Muscle layer of colon (tissue), 2 donors: ENCODE measurements at regions not wholly inside any gene's neighbourhood (a gene's known extent, or its start where the extent isn't known, plus 50 kb on each side); places are given as distances from the start of the nearest gene placed in this dataset.

Source experiments
- H3K27ac ChIP-seq: one replicate; pipeline ENCODE4 v1.7.0; 2013; ENCODE audit warnings: low read depth, mild to moderate bottlenecking, low read length, moderate library complexity
- H3K27me3 ChIP-seq, 2 donors: one replicate each; pipeline ENCODE4 v1.7.0; 2013; ENCODE audit warnings: low read length in 2 of 2, mild to moderate bottlenecking in 2 of 2; ENCODE audit not compliant: insufficient read depth in 2 of 2, control insufficient read depth in 1 of 2
- H3K36me3 ChIP-seq: one replicate; pipeline ENCODE4 v1.7.0; 2013; ENCODE audit warnings: mild to moderate bottlenecking, low read length; ENCODE audit not compliant: insufficient read depth
- H3K4me1 ChIP-seq: one replicate; pipeline ENCODE4 v1.7.0; 2013; ENCODE audit warnings: mild to moderate bottlenecking, low read length; ENCODE audit not compliant: insufficient read depth
- H3K4me3 ChIP-seq, 2 donors: one replicate each; pipeline ENCODE4 v1.7.0; 2013; ENCODE audit warnings: low read length in 2 of 2, low read depth in 1 of 2, mild to moderate bottlenecking in 1 of 2, moderate library complexity in 1 of 2
- H3K9ac ChIP-seq: one replicate; pipeline ENCODE4 v1.7.0; 2013; ENCODE audit warnings: low read length
- H3K9me3 ChIP-seq: one replicate; pipeline ENCODE4 v1.7.0; 2013; ENCODE audit warnings: mild to moderate bottlenecking, low read length
- donor health status: abdominal sarcoma.
- donor health status: Adenocarcinoma of cecum.

DNA sequence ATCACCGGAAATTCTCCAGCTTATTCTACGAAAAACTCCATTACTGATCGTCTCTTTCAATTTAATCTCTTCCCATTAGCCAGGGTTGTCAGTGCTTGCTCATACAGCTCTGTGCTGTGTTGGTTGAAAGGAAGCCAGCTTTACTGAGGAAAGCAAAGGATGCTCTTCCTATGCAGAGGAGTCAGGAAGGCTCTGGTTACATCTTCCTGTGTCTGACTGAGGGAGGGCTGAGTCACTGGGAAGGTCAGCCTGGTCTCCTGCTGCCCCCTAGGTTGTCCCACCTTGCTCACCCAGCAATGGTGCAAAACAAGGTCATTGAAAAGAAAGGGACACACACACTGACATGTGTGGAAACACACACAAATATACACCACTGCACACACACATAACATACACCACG is 975.6 kb downstream of the DCDC2C start:
- H3K27me3 ChIP-seq, result no peaks in the 10 kb centered on the region
- no peaks in the 10 kb centered on the region for H3K4me1 ChIP-seq
- H3K9me3 ChIP-seq, result no peaks in the 10 kb centered on the region
- no peaks in the 10 kb centered on the region for H3K36me3 ChIP-seq
- H3K4me3 ChIP-seq, result no peak overlapping the region
- H3K27ac ChIP-seq, result no peak overlapping the region
- no peak overlapping the region for H3K9ac ChIP-seq

- no peak overlapping the region for H3K4me3 ChIP-seq
- no peaks in the 10 kb centered on the region for H3K9me3 ChIP-seq
These were observed 976.0 kb downstream of the DCDC2C start for GRCh38 chr2:4679391-4679790.

DNA sequence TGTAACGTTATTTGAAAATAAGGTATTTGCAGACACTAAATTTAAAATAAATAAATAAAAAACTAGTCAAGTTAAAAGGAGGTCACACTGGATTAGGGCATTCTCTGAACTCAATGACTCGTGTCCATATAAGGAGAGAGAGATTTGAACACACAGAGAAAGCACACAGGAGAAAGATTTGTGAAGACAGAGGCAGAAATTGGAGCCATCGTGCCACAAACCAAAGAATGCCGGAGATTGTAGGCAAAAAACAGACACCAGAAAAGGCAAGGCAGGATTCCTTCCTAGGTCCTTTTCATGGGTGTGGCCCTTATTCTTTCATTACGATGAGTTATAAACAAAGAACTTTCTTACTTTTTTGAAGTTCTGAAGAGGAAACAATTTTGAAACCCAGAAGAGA is 981.5 kb downstream of the DCDC2C start:
- H3K27ac ChIP-seq, result no peak overlapping the region
- H3K9ac ChIP-seq, result no peak overlapping the region
- H3K36me3 ChIP-seq, result no peaks in the 10 kb centered on the region

More at GRCh38 chr2:4679391-4679790, 976.0 kb downstream of the DCDC2C start:
- Histone ChIP-seq H3K27ac (no peak overlapping the region), H3K9ac (no peak overlapping the region), H3K36me3 (no peaks in the 10 kb centered on the region), H3K4me1 (no peaks in the 10 kb centered on the region), H3K27me3 (no peaks in the 10 kb centered on the region)

DNA sequence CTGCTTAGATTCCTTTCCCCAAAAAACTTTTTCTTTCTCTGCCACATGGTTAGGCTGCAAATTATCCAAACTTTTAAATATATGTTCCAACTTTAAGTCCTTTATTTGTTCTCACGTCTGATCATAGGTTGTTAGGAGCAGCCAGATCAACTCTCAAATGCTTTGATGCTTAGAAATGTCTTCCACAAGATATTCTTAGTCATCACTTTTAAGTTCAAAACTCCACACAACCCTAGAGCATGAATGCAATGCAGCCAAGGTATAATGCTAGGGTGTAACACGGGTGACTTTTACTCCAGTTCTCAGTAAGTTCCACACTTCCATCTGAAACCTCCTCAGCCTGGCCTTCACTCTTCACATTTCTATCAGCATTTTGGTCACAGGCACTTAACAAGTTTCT is 987.5 kb downstream of the DCDC2C start:
- Histone ChIP-seq H3K27me3 (no peaks in the 10 kb centered on the region), H3K9me3 (no peaks in the 10 kb centered on the region), H3K27ac (no peak overlapping the region), H3K9ac (no peak overlapping the region), H3K36me3 (no peaks in the 10 kb centered on the region), H3K4me3 (no peak overlapping the region), H3K4me1 (no peaks in the 10 kb centered on the region)

More for the DNA sequence above, 981.5 kb downstream of the DCDC2C start:
- Histone ChIP-seq H3K27me3 (no peaks in the 10 kb centered on the region), H3K4me1 (no peaks in the 10 kb centered on the region), H3K9me3 (no peaks in the 10 kb centered on the region), H3K4me3 (no peak overlapping the region)

DNA sequence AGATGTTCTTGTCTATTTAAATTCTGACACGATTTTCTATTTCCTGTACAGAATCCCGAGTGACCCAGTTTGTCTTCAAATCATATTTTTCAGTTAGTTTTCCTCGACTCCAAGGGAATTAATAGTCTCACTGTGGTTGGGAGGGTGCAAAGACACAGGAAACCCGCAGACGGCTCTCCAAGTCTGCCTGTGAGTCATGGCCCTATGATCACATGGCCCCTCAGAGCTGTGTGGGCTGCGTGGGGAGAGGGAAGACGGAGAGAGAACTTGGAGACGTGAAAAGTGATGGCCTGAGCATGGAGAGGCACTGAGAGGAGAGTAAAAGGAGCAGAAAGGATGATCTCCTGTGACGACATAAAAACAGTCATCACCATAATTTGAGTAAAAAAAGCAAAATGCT is 989.9 kb downstream of the DCDC2C start:
- Histone ChIP-seq H3K9ac (no peak overlapping the region), H3K27me3 (no peaks in the 10 kb centered on the region), H3K4me3 (no peak overlapping the region), H3K27ac (no peak overlapping the region), H3K36me3 (no peaks in the 10 kb centered on the region), H3K4me1 (no peaks in the 10 kb centered on the region), H3K9me3 (no peaks in the 10 kb centered on the region)

DNA sequence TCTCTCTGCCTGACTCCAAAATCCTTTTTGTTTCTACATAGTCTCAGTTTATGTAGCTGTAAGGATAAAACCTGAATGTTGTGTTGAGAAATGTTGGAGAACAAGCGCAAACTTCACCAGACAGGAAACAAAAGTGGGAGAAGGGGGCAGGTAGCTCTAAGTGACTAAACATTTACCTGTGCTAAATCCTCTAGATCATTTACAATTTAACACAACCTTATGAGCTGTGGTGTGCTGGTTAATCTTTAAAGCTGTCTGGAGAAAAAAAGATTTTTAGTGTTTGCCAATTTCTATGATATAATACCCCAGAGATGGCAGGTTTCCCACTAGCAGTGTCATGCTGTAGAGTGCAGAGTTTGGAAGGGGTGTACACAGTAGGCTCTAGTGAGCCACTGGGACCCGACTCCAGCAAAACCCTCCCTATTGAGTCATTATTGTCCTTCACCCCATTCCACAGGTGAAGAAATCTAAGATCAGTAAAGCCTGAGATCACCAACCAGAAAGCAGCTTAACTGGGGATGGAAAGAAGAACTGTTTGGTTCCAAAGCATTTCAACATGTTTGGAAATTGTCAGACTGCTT is 992.0 kb downstream of the DCDC2C start:
- Histone ChIP-seq H3K9ac (no peak overlapping the region), H3K4me3 (no peak overlapping the region), H3K27ac (no peak overlapping the region), H3K4me1 (no peaks in the 10 kb centered on the region), H3K36me3 (no peaks in the 10 kb centered on the region), H3K9me3 (no peaks in the 10 kb centered on the region), H3K27me3 (no peaks in the 10 kb centered on the region)

DNA sequence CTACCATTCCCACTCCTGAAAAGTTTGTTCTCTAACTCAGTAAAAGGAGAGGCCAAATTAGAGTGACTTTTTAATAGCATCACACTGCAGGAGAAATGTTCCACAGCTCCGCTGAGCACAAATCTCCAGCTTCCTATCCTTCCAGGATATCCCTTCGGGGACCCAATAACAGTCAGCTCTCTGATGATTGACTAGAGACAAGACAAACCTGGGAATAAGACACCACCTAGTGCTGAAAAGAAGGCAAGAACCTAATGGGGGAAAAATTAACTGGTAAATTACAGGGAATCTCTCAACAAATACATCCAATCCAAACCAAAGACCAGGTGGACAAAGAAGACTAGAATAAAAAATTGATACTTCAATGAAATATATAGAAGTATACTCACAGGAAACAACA is 977.1 kb upstream of the SOX11 start:
- Histone ChIP-seq H3K27me3 (no peaks in the 10 kb centered on the region), H3K27ac (no peak overlapping the region), H3K36me3 (no peaks in the 10 kb centered on the region), H3K4me1 (no peaks in the 10 kb centered on the region), H3K9ac (no peak overlapping the region), H3K9me3 (no peaks in the 10 kb centered on the region), H3K4me3 (no peak overlapping the region)

DNA sequence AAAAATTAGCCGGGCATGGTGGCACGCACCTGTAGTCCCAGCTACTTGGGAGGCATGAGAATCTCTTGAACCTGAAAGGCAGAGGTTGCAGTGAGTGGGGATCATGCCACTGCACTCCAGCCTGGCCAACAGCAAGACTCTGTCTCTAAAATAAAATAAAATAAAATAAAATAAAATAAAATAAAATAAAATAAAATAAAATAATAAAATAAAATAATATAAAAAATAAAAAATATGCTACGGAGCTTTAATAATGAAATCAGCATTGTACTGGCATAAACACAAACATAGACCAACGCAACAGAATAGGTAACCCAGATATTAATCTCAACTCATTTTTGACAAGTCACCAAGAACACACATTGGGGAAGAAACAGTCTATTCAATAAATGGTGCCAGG is 973.4 kb upstream of the SOX11 start:
- H3K36me3 ChIP-seq, result no peaks in the 10 kb centered on the region
- H3K4me1 ChIP-seq, result no peaks in the 10 kb centered on the region
- no peak overlapping the region for H3K9ac ChIP-seq
- no peak overlapping the region for H3K27ac ChIP-seq
- H3K9me3 ChIP-seq, result no peaks in the 10 kb centered on the region
- no peaks in the 10 kb centered on the region for H3K27me3 ChIP-seq
- H3K4me3 ChIP-seq, result no peak overlapping the region

GRCh38 chr2:4725618-4726017 is 966.6 kb upstream of the SOX11 start:
- no peaks in the 10 kb centered on the region for H3K27me3 ChIP-seq
- H3K36me3 ChIP-seq, result no peaks in the 10 kb centered on the region
- no peak overlapping the region for H3K27ac ChIP-seq
- no peak overlapping the region for H3K4me3 ChIP-seq
- H3K4me1 ChIP-seq, result no peaks in the 10 kb centered on the region
- no peak overlapping the region for H3K9ac ChIP-seq
- H3K9me3 ChIP-seq, result no peaks in the 10 kb centered on the region

- no peaks in the 10 kb centered on the region for H3K4me1 ChIP-seq
- H3K27me3 ChIP-seq, result no peaks in the 10 kb centered on the region
- H3K4me3 ChIP-seq, result no peak overlapping the region
These were observed 959.6 kb upstream of the SOX11 start for GRCh38 chr2:4732560-4732959.

GRCh38 chr2:4745056-4745991 is 946.9 kb upstream of the SOX11 start:
- Histone ChIP-seq H3K9me3 (no peaks in the 10 kb centered on the region), H3K4me1 (no peaks in the 10 kb centered on the region), H3K36me3 (no peaks in the 10 kb centered on the region), H3K27me3 (no peaks in the 10 kb centered on the region), H3K27ac (no peak overlapping the region), H3K4me3 (no peak overlapping the region), H3K9ac (no peak overlapping the region)

More at GRCh38 chr2:4732560-4732959, 959.6 kb upstream of the SOX11 start:
- no peaks in the 10 kb centered on the region for H3K9me3 ChIP-seq
- H3K36me3 ChIP-seq, result no peaks in the 10 kb centered on the region
- no peak overlapping the region for H3K9ac ChIP-seq
- H3K27ac ChIP-seq, result no peak overlapping the region

- H3K4me3 ChIP-seq, result no peak overlapping the region
- no peak overlapping the region for H3K27ac ChIP-seq
- H3K4me1 ChIP-seq, result no peaks in the 10 kb centered on the region
- no peaks in the 10 kb centered on the region for H3K36me3 ChIP-seq
- H3K9ac ChIP-seq, result no peak overlapping the region
- H3K9me3 ChIP-seq, result no peaks in the 10 kb centered on the region
- no peaks in the 10 kb centered on the region for H3K27me3 ChIP-seq
These were observed 938.5 kb upstream of the SOX11 start for GRCh38 chr2:4753721-4754120.
